ENCODE measurements at regions not wholly inside any gene's neighbourhood (a gene's known extent, or its start where the extent isn't known, plus 50 kb on each side); places are given as distances from the start of the nearest gene placed in this dataset.

- TF ChIP-seq, protein P1, sequence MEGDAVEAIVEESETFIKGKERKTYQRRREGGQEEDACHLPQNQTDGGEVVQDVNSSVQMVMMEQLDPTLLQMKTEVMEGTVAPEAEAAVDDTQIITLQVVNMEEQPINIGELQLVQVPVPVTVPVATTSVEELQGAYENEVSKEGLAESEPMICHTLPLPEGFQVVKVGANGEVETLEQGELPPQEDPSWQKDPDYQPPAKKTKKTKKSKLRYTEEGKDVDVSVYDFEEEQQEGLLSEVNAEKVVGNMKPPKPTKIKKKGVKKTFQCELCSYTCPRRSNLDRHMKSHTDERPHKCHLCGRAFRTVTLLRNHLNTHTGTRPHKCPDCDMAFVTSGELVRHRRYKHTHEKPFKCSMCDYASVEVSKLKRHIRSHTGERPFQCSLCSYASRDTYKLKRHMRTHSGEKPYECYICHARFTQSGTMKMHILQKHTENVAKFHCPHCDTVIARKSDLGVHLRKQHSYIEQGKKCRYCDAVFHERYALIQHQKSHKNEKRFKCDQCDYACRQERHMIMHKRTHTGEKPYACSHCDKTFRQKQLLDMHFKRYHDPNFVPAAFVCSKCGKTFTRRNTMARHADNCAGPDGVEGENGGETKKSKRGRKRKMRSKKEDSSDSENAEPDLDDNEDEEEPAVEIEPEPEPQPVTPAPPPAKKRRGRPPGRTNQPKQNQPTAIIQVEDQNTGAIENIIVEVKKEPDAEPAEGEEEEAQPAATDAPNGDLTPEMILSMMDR (conservative IDR thresholded peaks at IDR 0.05; ENCODE audit: low read length), result no peak
- no peak for TF ChIP-seq EZH2phosphoT487 (IDR thresholded peaks at IDR 0.05; ENCODE audit: borderline replicate concordance)
These were observed 171.7 kb downstream of the LACC1 start for GRCh38 chr13:44051405-44051804.
